Stimulated activated CD8-positive, alpha-beta memory T cell treated with anti-CD3 and anti-CD28 coated beads, Interleukin-7, amount 100 ng/mL, for 1 hour (primary cell): ENCODE measurements at regions not wholly inside any gene's neighbourhood (a gene's known extent, or its start where the extent isn't known, plus 50 kb on each side); places are given as distances from the start of the nearest gene placed in this dataset.

Experiments used
- DNase-seq, 2 donors: peaks; one replicate each; pipeline ENCODE4 v3.0.0-alpha.2; 2020; ENCODE audit warnings: low read depth in 2 of 2

DNA sequence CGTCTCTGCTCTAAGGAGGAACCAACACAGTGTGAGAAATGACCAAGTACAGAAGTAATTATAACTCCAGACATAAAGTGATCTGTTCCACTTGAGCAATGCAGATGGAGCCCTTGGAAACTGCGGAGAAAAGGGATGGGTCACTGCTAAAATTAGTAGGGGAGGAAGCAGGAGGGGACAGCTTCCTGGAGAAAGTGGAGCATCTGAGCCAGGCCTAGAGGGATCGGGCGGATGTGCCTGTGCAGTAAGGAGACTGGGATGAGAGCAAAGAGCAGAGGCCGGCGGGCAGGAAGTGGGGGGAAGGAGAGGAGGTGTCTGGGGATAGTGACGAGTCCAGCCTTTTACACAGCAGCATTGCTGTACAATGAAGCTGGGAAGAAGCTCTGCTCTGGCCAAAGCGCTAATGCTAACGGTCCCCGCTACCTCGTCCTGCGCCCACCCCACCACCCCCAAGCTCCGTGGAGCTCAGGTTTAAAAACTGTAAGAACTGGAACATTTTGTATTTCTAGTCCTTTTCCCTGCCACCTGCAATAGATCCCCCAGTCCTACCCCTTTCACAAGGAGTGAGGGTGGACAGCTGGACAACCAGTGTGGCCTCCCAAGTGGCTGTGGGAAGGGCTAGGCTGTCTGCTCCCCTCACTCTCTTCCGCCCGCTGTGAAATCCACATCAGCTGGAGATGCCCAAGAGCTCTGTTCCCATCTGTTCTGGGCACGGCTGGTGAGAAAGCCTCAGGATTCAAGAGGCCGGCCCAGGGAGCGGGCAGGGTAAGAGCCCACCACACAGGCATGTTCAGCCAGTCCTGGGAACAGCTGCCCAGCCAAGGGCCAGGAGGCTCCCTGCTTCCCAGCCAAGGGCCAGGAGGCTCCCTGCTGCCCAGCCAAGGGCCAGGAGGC lies 53.0 kb upstream of the HES1 start:
- DNase-seq = no peak

DNA sequence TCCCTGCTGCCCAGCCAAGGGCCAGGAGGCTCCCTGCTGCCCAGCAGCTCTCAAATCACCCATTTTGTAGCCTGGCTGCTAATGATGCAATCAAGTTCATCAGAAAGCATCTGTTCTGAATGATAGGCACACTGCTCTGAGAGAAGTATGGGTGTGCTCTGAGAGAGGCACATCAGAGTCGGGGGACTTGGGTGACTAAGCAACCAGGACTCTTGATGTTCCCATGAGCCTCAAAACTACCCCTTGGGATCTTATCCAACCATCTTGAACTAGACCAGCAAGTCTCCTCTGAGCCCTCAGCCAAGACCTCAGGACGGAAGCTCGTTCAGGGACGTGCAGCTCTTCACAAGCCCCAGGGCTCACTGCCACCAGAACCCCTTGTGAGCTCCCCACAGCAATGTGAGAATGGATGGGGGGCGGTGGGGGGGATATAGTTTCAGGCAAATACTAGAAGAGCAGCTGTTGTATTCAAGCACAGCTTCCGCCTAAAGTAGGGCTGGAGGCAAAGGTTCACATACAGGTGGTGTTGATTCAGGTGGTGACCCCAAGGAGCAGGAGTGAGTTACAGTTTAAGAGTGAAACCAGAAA lies 52.2 kb upstream of the HES1 start:
- no peak for DNase-seq

DNA sequence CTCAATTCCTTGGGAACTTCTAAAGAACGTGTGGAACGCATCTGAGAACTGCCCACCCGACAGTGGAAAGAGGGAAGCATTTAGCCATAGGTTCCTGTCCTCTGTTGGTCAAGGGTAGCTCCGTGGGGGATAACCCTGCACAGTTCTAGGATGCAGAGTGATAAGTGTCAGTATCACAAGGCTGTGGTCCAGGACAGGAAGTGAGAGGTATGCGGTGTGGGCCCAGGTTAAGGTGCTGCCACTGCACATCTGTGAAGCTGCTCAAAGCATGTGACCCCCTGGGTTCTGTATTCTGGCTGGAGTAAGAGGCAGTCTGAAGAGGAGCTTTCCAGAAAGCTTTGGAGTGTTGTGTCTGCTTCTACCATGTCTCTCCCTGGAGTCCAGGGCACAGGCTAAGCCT lies 51.7 kb upstream of the HES1 start:
- DNase-seq = no peak
